SK-N-SH (cell line): ENCODE measurements at regions not wholly inside any gene's neighbourhood (a gene's known extent, or its start where the extent isn't known, plus 50 kb on each side); places are given as distances from the start of the nearest gene placed in this dataset.

ENCODE experiments used
- CTCF ChIA-PET: fragments of 300-600, 350-600 bp; formaldehyde crosslinking; extraction: SDS; loops from one replicate; lab custom pipeline; 2021; lab: Yijun Ruan, JAX
- POLR2A ChIA-PET: fragments of 350-600 bp; sonication (Branson Sonifier 250); formaldehyde crosslinking; extraction: SDS; loops from one replicate; lab custom pipeline; 2020; ENCODE audit warnings: antibody characterized with exemption, inconsistent platforms; lab: Yijun Ruan, JAX
- DNase-seq: peaks from one replicate; pipeline ENCODE4 v3.0.0; 2012
- H2AFZ ChIP-seq: fragments of 200-600 bp; sonication (generic); 2 replicates; pipeline ENCODE4 v1.8.1; 2016; ENCODE audit warnings: antibody characterized with exemption, mild to moderate bottlenecking, low read depth
- H3F3A ChIP-seq: fragments of 200-600 bp; sonication (generic); replicated peaks from 2 replicates; pipeline ENCODE3; 2016; ENCODE audit warnings: antibody characterized with exemption, mild to moderate bottlenecking; ENCODE audit not compliant: insufficient read depth
- H3K27ac ChIP-seq, 2 experiments: fragments of 200-500 bp in 1 of 2; fragments of 200-600 bp in 1 of 2; sonication (Bioruptor generic) in 1 of 2; sonication (generic), shearing (Covaris generic) in 1 of 2; 2 replicates each; pipeline versions ENCODE4 v1.5.1 to v1.6.1; 2014 to 2016; ENCODE audit warnings: low read depth in 2 of 2, inconsistent platforms in 1 of 2, low read length in 1 of 2, mild to moderate bottlenecking in 1 of 2, mixed read lengths in 1 of 2
- H3K27me3 ChIP-seq: fragments of 200-600 bp; sonication (generic), shearing (Covaris generic); 2 replicates; pipeline ENCODE4 v1.6.1; 2016; ENCODE audit warnings: mixed run types; ENCODE audit not compliant: insufficient read depth
- H3K36me3 ChIP-seq, 2 experiments: fragments of 200-500 bp in 1 of 2; fragments of 200-600 bp in 1 of 2; sonication (Bioruptor generic) in 1 of 2; sonication (generic) in 1 of 2; replicated peaks in 1 of 2; 2 replicates each; pipeline versions ENCODE3 to v1.5.1; 2014 to 2016; ENCODE audit warnings: low read length in 1 of 2, mild to moderate bottlenecking in 1 of 2; ENCODE audit not compliant: insufficient read depth in 2 of 2, control insufficient read depth in 1 of 2
- H3K4me1 ChIP-seq, 2 experiments: fragments of 200-500 bp in 1 of 2; fragments of 200-600 bp in 1 of 2; sonication (Bioruptor generic) in 1 of 2; sonication (generic), shearing (Covaris generic) in 1 of 2; 2 replicates each; pipeline versions ENCODE4 v1.5.1 to v1.6.1; 2014 to 2016; ENCODE audit warnings: low read depth in 1 of 2, low read length in 1 of 2, mixed run types in 1 of 2; ENCODE audit not compliant: insufficient read depth in 2 of 2, control insufficient read depth in 1 of 2
- H3K4me2 ChIP-seq: fragments of 200-600 bp; sonication (generic), shearing (Covaris generic); 2 replicates; pipeline ENCODE4 v1.6.1; 2017; ENCODE audit warnings: mixed run types
- H3K4me3 ChIP-seq, 2 experiments: fragments of 200-500 bp in 1 of 2; fragments of 200-600 bp in 1 of 2; sonication (Bioruptor generic) in 1 of 2; sonication (generic), shearing (Covaris generic) in 1 of 2; 2 replicates each; pipeline versions ENCODE4 v1.5.1 to v1.8.1; 2014 to 2016; ENCODE audit warnings: low read depth in 2 of 2, inconsistent platforms in 1 of 2, low read length in 1 of 2, mild to moderate bottlenecking in 1 of 2, mixed read lengths in 1 of 2, moderate library complexity in 1 of 2
- H3K79me2 ChIP-seq: fragments of 200-600 bp; sonication (generic); 2 replicates; pipeline ENCODE4 v1.8.1; 2017; ENCODE audit warnings: mild to moderate bottlenecking; ENCODE audit not compliant: insufficient read depth
- H3K9ac ChIP-seq: fragments of 200-600 bp; sonication (generic); 2 replicates; pipeline ENCODE4 v1.6.1; 2017; ENCODE audit warnings: mixed run types
- H3K9me2 ChIP-seq: fragments of 200-600 bp; sonication (generic); 2 replicates; pipeline ENCODE4 v1.6.1; 2017; ENCODE audit warnings: mixed run types
- H3K9me3 ChIP-seq: fragments of 200-600 bp; sonication (generic); 2 replicates; pipeline ENCODE4 v1.6.1; 2017; ENCODE audit warnings: mixed run types, mild to moderate bottlenecking, moderate library complexity
- H4K20me1 ChIP-seq: fragments of 200-600 bp; sonication (generic); 2 replicates; pipeline ENCODE4 v1.6.1; 2017; ENCODE audit warnings: mild to moderate bottlenecking, mixed run types; ENCODE audit not compliant: insufficient read depth
- ELF1 ChIP-seq: IDR thresholded peaks from 2 replicates; pipeline ENCODE4 v1.4.0; 2012
- EP300 ChIP-seq, 2 experiments: IDR thresholded peaks; 2 replicates each; pipeline versions ENCODE4 v1.4.0 to v1.6.1; 2012; ENCODE audit warnings: borderline replicate concordance in 1 of 2, low read depth in 1 of 2, low read length in 1 of 2
- FOXM1 ChIP-seq: IDR thresholded peaks from 2 replicates; pipeline ENCODE4 v1.4.0; 2012; ENCODE audit warnings: low read depth, mild to moderate bottlenecking
- GABPA ChIP-seq: IDR thresholded peaks from 2 replicates; pipeline ENCODE4 v1.4.0; 2012; ENCODE audit warnings: low read depth, mild to moderate bottlenecking
- GATA2 ChIP-seq: sonication (generic); formaldehyde crosslinking; IDR thresholded peaks from 2 replicates; pipeline ENCODE4 v1.5.0; 2020; ENCODE audit warnings: mild to moderate bottlenecking, missing genetic modification reagents
- JUND ChIP-seq: IDR thresholded peaks from 2 replicates; pipeline ENCODE4 v1.4.0; 2012
- NFIC ChIP-seq: IDR thresholded peaks from 2 replicates; pipeline ENCODE4 v1.4.0; 2012; ENCODE audit warnings: borderline replicate concordance
- POLR2AphosphoS5 ChIP-seq: IDR thresholded peaks from 2 replicates; pipeline ENCODE4 v1.6.1; 2012; ENCODE audit warnings: low read depth, low read length
- RCOR1 ChIP-seq: fragments of 150-350 bp; IDR thresholded peaks from 2 replicates; pipeline ENCODE4 v1.6.1; 2017; ENCODE audit warnings: antibody characterized with exemption, low read length
- RFX5 ChIP-seq: IDR thresholded peaks from 2 replicates; pipeline ENCODE4 v1.6.1; 2012; ENCODE audit warnings: mild to moderate bottlenecking, improper control_type of control experiment, low read length
- TCF12 ChIP-seq: IDR thresholded peaks from 2 replicates; pipeline ENCODE4 v1.4.0; 2012
- TEAD4 ChIP-seq: IDR thresholded peaks from 2 replicates; pipeline ENCODE4 v1.4.0; 2012; ENCODE audit warnings: mild to moderate bottlenecking, borderline replicate concordance; ENCODE audit not compliant: insufficient read depth
- YY1 ChIP-seq: IDR thresholded peaks from 2 replicates; pipeline ENCODE4 v1.4.0; 2012; ENCODE audit warnings: low read depth, mild to moderate bottlenecking
- WGBS: methylation state at CpG from one replicate; pipeline ENCODE4 v1.1.6; 2017; ENCODE audit warnings: low lambda C conversion rate; 5-methylcytosine and 5-hydroxymethylcytosine counted together
- TF ChIP-seq, protein P1 (sequence below): IDR thresholded peaks from 2 replicates; pipeline ENCODE4 v1.6.1; 2012; ENCODE audit warnings: mild to moderate bottlenecking, low read depth, low read length, moderate library complexity
- TF ChIP-seq, protein P2 (sequence below): fragments of 200-600 bp; sonication (generic); IDR thresholded peaks from 2 replicates; pipeline ENCODE4 v1.6.1; 2017; ENCODE audit warnings: antibody characterized with exemption, mild to moderate bottlenecking, moderate library complexity
- TF ChIP-seq, protein P3 (sequence below): IDR thresholded peaks from 2 replicates; pipeline ENCODE4; 2012

DNA sequence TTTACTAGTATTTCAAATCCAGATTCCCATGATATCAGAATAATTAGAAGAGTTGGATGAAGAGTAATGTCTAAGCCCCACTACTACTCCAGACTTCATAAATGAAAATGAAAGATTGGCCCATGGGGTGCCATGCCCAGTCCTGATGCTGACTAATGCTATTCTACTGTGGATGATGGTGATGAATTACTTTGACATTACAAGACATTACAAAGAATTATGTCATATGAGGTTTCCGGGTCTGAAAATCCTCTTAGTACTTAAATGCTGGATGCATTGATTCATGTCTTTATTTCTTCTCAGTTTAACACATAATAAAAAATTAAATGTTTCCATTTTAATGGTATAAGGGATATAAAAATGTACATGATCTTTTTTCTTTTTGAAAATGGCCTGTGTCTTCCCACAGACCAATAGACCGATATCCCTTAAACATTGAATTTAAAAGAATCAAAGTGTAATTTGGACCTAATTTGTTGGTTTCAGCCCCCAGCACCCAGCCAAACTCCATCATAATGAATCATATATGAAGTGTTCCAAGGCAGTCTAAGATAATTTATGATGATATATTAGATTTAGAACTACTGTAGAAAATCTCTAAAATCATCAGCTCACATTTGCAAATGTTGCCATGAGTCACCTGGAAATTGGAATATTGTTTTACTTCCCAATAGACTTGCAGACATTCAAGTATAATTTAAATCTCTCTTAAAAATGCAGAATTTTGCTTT, 223.6 kb upstream of the SGCD start:
- Histone ChIP-seq H3K36me3 (no peaks in the 10 kb centered on the region), H3K27me3 (no peaks in the 10 kb centered on the region), H4K20me1 (no peaks in the 10 kb centered on the region), H3K9me3 (no peaks in the 10 kb centered on the region), H3K9ac (no peak overlapping the region), H3K79me2 (no peaks in the 10 kb centered on the region), H3K4me3 (no peak overlapping the region), H2AFZ (no peak overlapping the region)
- no peak for DNase-seq
- WGBS = 38% methylated on average over 2 of the region's 2 CpGs
- CTCF ChIA-PET = interaction anchor here (1.3 kb wide), 1 partner anchor 159 kb away, joined by 3 read pairs; no protein-coding TSS in a partner anchor
- POLR2A ChIA-PET = no interaction called here
- TF ChIP-seq YY1 = no peak
- TF ChIP-seq, protein P1, sequence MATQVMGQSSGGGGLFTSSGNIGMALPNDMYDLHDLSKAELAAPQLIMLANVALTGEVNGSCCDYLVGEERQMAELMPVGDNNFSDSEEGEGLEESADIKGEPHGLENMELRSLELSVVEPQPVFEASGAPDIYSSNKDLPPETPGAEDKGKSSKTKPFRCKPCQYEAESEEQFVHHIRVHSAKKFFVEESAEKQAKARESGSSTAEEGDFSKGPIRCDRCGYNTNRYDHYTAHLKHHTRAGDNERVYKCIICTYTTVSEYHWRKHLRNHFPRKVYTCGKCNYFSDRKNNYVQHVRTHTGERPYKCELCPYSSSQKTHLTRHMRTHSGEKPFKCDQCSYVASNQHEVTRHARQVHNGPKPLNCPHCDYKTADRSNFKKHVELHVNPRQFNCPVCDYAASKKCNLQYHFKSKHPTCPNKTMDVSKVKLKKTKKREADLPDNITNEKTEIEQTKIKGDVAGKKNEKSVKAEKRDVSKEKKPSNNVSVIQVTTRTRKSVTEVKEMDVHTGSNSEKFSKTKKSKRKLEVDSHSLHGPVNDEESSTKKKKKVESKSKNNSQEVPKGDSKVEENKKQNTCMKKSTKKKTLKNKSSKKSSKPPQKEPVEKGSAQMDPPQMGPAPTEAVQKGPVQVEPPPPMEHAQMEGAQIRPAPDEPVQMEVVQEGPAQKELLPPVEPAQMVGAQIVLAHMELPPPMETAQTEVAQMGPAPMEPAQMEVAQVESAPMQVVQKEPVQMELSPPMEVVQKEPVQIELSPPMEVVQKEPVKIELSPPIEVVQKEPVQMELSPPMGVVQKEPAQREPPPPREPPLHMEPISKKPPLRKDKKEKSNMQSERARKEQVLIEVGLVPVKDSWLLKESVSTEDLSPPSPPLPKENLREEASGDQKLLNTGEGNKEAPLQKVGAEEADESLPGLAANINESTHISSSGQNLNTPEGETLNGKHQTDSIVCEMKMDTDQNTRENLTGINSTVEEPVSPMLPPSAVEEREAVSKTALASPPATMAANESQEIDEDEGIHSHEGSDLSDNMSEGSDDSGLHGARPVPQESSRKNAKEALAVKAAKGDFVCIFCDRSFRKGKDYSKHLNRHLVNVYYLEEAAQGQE = no peak
- peak in 1 of 2 experiments; percentile 14; a peak in 2 of 4 replicates for TF ChIP-seq EP300 (IDR thresholded peaks at IDR 0.05; ENCODE audit: borderline replicate concordance in 1 of 2, low read depth in 1 of 2, low read length in 1 of 2)
- TF ChIP-seq TCF12 = 0 out of 2 replicates have a peak, but pooled peaks have one; percentile 42
- no peak for TF ChIP-seq GABPA
- no peak for TF ChIP-seq FOXM1
- TF ChIP-seq ELF1 = no peak
- TF ChIP-seq JUND = peak; percentile 11; the same call in 1 of the 2 replicates
- 0 out of 2 replicates have a peak, but pooled peaks have one; percentile 6 for TF ChIP-seq NFIC
- no peak for TF ChIP-seq POLR2AphosphoS5
- 0 out of 2 replicates have a peak, but pooled peaks have one; percentile 12 for TF ChIP-seq TEAD4
- TF ChIP-seq, protein P2, sequence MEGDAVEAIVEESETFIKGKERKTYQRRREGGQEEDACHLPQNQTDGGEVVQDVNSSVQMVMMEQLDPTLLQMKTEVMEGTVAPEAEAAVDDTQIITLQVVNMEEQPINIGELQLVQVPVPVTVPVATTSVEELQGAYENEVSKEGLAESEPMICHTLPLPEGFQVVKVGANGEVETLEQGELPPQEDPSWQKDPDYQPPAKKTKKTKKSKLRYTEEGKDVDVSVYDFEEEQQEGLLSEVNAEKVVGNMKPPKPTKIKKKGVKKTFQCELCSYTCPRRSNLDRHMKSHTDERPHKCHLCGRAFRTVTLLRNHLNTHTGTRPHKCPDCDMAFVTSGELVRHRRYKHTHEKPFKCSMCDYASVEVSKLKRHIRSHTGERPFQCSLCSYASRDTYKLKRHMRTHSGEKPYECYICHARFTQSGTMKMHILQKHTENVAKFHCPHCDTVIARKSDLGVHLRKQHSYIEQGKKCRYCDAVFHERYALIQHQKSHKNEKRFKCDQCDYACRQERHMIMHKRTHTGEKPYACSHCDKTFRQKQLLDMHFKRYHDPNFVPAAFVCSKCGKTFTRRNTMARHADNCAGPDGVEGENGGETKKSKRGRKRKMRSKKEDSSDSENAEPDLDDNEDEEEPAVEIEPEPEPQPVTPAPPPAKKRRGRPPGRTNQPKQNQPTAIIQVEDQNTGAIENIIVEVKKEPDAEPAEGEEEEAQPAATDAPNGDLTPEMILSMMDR = no peak
- no peak for TF ChIP-seq RCOR1
- no peak for TF ChIP-seq RFX5
- TF ChIP-seq GATA2 (CRISPR knock-in tag) = no peak
- TF ChIP-seq, protein P3, sequence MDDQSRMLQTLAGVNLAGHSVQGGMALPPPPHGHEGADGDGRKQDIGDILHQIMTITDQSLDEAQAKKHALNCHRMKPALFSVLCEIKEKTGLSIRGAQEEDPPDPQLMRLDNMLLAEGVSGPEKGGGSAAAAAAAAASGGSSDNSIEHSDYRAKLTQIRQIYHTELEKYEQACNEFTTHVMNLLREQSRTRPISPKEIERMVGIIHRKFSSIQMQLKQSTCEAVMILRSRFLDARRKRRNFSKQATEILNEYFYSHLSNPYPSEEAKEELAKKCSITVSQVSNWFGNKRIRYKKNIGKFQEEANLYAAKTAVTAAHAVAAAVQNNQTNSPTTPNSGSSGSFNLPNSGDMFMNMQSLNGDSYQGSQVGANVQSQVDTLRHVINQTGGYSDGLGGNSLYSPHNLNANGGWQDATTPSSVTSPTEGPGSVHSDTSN = peak; percentile 83
- TF ChIP-seq, all 33 proteins: peak for 6
- Histone ChIP-seq H3K27ac (peak overlapping the region in 1 of 2 experiments; percentile 16; a peak in 1 of 4 replicates), H3F3A (peaks cover 4% of the 10 kb centered on the region), H3K4me1 (no peaks in the 10 kb centered on the region), H3K4me2 (no peak overlapping the region), H3K9me2 (no peaks in the 10 kb centered on the region)
